Right lobe of liver (tissue), 6 donors: ENCODE measurements at regions not wholly inside any gene's neighbourhood (a gene's known extent, or its start where the extent isn't known, plus 50 kb on each side); places are given as distances from the start of the nearest gene placed in this dataset.

Source experiments
- ATAC-seq, 4 donors: fragments of 200-7000 bp; cut with Tn5 transposase; one replicate each; pipeline ENCODE4 v1.9.1; 2020; ENCODE audit warnings: mild to moderate bottlenecking in 4 of 4, moderate library complexity in 4 of 4
- DNase-seq, 3 donors: peaks; one replicate each; pipeline ENCODE4 v3.0.0-alpha.2; 2020
- H3K27ac ChIP-seq, 3 donors: fragments of 200-600 bp; one replicate each; pipeline ENCODE4 v1.8.0; 2022
- H3K27me3 ChIP-seq, 2 donors: fragments of 200-600 bp; one replicate each; pipeline ENCODE4 v1.8.0; 2022
- H3K36me3 ChIP-seq, 4 donors: fragments of 200-600 bp; sonication (generic) in 1 of 4; one replicate each; pipeline versions ENCODE4 v1.5.1 to v1.8.0; 2017 to 2022; ENCODE audit warnings: control low read depth in 1 of 4
- H3K4me1 ChIP-seq, 4 donors: fragments of 200-600 bp; sonication (generic) in 1 of 4; one replicate each; pipeline versions ENCODE4 v1.5.1 to v1.8.0; 2017 to 2022; ENCODE audit warnings: control low read depth in 1 of 4
- H3K4me3 ChIP-seq, 3 donors: fragments of 200-600 bp; one replicate each; pipeline ENCODE4 v1.8.0; 2022
- H3K9me3 ChIP-seq, 4 donors: fragments of 200-600 bp; sonication (generic) in 1 of 4; one replicate each; pipeline versions ENCODE4 v1.5.1 to v1.8.0; 2017 to 2022; ENCODE audit warnings: control low read depth in 1 of 4
- CTCF ChIP-seq, 4 donors: fragments of 200-600 bp in 3 of 4; fragments of 450-650 bp in 1 of 4; IDR thresholded peaks; one replicate each; pipeline versions ENCODE4 v1.5.1 to v1.8.0; 2016 to 2022; ENCODE audit warnings: antibody characterized with exemption in 4 of 4, mild to moderate bottlenecking in 2 of 4
- POLR2A ChIP-seq: fragments of 450-650 bp; IDR thresholded peaks from one replicate; pipeline ENCODE4 v1.6.1; 2017; ENCODE audit warnings: antibody characterized with exemption, mild to moderate bottlenecking
- WGBS: methylation state at CpG from one replicate; pipeline ENCODE4 v1.1.6; 2018; ENCODE audit warnings: low coverage, low lambda C conversion rate; ENCODE audit not compliant: insufficient coverage; ENCODE audit errors: missing lambda C conversion rate; 5-methylcytosine and 5-hydroxymethylcytosine counted together
- intact Hi-C, 2 donors: fragments of 100-400 bp; cut with DNase I; formaldehyde crosslinking; loops; one replicate each; pipeline versions ENCODE4 v1.11.2 to v1.14.1; 2022
- donor health status: DM: no; HTN: yes; CAD: no.
- donor health status: DM: no; HTN: no; CAD: no.
- donor health status: DM: no; HTN: no; CAD: no.
- donor health status: DM: no; HTN: yes; CAD: no.
- donor health status: DM: no; HTN: yes; CAD: no.

GRCh38 chr6:4243237-4243636, 107.9 kb upstream of the ECI2 start:
- Histone ChIP-seq H3K36me3 (no peaks in the 10 kb centered on the region), H3K9me3 (no peaks in the 10 kb centered on the region), H3K27me3 (no peaks in the 10 kb centered on the region), H3K4me1 (no peaks in the 10 kb centered on the region), H3K27ac (no peak overlapping the region), H3K4me3 (no peak overlapping the region)
- no peak for TF ChIP-seq CTCF (IDR thresholded peaks at IDR 0.05)
- TF ChIP-seq POLR2A = no peak
- WGBS = 92% methylated on average over 2 of the region's 3 CpGs
- ATAC-seq = no peak
- intact Hi-C loops = no loop called here
- no peak for DNase-seq

- no peak for ATAC-seq
- Histone ChIP-seq H3K9me3 (no peaks in the 10 kb centered on the region), H3K4me3 (no peak overlapping the region), H3K36me3 (no peaks in the 10 kb centered on the region), H3K27ac (no peak overlapping the region), H3K27me3 (no peaks in the 10 kb centered on the region), H3K4me1 (no peaks in the 10 kb centered on the region)
- TF ChIP-seq CTCF (IDR thresholded peaks at IDR 0.05) (no peak), POLR2A (no peak)
- intact Hi-C loops = no loop called here
- DNase-seq = no peak
- 77% methylated on average over 3 of the region's 4 CpGs for WGBS
Measured at GRCh38 chr6:4242601-4243000, 107.2 kb upstream of the ECI2 start.

GRCh38 chr6:4240148-4240547, 104.8 kb upstream of the ECI2 start:
- intact Hi-C loops = no loop called here
- DNase-seq = no peak
- WGBS = 80% methylated on average over 1 of the region's 2 CpGs
- no peak for ATAC-seq
- Histone ChIP-seq H3K27me3 (no peaks in the 10 kb centered on the region), H3K4me3 (no peak overlapping the region), H3K27ac (no peak overlapping the region), H3K36me3 (no peaks in the 10 kb centered on the region), H3K9me3 (no peaks in the 10 kb centered on the region), H3K4me1 (no peaks in the 10 kb centered on the region)
- TF ChIP-seq CTCF (IDR thresholded peaks at IDR 0.05) (no peak), POLR2A (no peak)

- H3K36me3 ChIP-seq = no peaks in the 10 kb centered on the region
- DNase-seq = no peak
- TF ChIP-seq POLR2A = no peak
- H3K27ac ChIP-seq = no peak overlapping the region
- ATAC-seq = no peak
- H3K4me3 ChIP-seq = no peak overlapping the region
- intact Hi-C loops = no loop called here
- H3K9me3 ChIP-seq = no peaks in the 10 kb centered on the region
- no peaks in the 10 kb centered on the region for H3K27me3 ChIP-seq
- WGBS = 70% methylated on average over 4 of the region's 9 CpGs
- peaks cover 0 to 3% (median 0%) of the 10 kb centered on the region in 4 donors for H3K4me1 ChIP-seq
Measured at GRCh38 chr6:4225161-4225872, 89.9 kb upstream of the ECI2 start.

GRCh38 chr6:4224067-4224978, 88.9 kb upstream of the ECI2 start:
- WGBS = 50% methylated on average over 8 of the region's 9 CpGs
- Histone ChIP-seq H3K4me1 (peaks cover 0 to 4% (median 0%) of the 10 kb centered on the region in 4 donors), H3K9me3 (no peaks in the 10 kb centered on the region), H3K27me3 (no peaks in the 10 kb centered on the region), H3K36me3 (no peaks in the 10 kb centered on the region), H3K27ac (no peak overlapping the region), H3K4me3 (no peak overlapping the region)
- no peak for DNase-seq
- no peak for TF ChIP-seq CTCF (IDR thresholded peaks at IDR 0.05)
- no peak for TF ChIP-seq POLR2A
- intact Hi-C loops = no loop called here
- no peak for ATAC-seq
